Ascending aorta (tissue), 2 donors: ENCODE measurements at regions not wholly inside any gene's neighbourhood (a gene's known extent, or its start where the extent isn't known, plus 50 kb on each side); places are given as distances from the start of the nearest gene placed in this dataset.
"Not testable (repeated sequence)": the region's sequence is repeated elsewhere in the genome, so short reads cannot be mapped to it uniquely, and the experiment has no call there.

Source experiments
- DNase-seq, 2 donors: peaks; one replicate each; pipeline ENCODE4 v3.0.0-alpha.2; 2019; ENCODE audit warnings: low spot score in 2 of 2
- H3K27ac ChIP-seq, 2 donors: fragments of 200-600 bp; sonication (generic); one replicate each; pipeline ENCODE4 v1.5.1; 2016 to 2017; ENCODE audit warnings: mild to moderate bottlenecking in 1 of 2
- H3K27me3 ChIP-seq: fragments of 200-600 bp; sonication (generic); one replicate; pipeline ENCODE4 v1.5.1; 2017
- H3K36me3 ChIP-seq, 2 donors: fragments of 200-600 bp; sonication (generic); one replicate each; pipeline ENCODE4 v1.5.1; 2016
- H3K4me1 ChIP-seq, 2 donors: fragments of 200-600 bp; sonication (generic); one replicate each; pipeline ENCODE4 v1.5.1; 2016 to 2017; ENCODE audit warnings: mild to moderate bottlenecking in 1 of 2
- H3K4me3 ChIP-seq, 2 donors: fragments of 200-600 bp; sonication (generic); one replicate each; pipeline ENCODE4 v1.5.1; 2016 to 2017; ENCODE audit warnings: mild to moderate bottlenecking in 1 of 2
- H3K9me3 ChIP-seq, 2 donors: fragments of 200-600 bp; sonication (generic); one replicate each; pipeline ENCODE4 v1.5.1; 2016
- intact Hi-C: fragments of 100-400 bp; cut with DNase I; formaldehyde crosslinking; loops from one replicate; pipeline ENCODE4 v1.15.1; 2023
- TF ChIP-seq, protein P1 (sequence below), 3 experiments: fragments of 200-600 bp in 2 of 3; fragments of 450-650 bp in 1 of 3; sonication (generic) in 2 of 3; IDR thresholded peaks; one replicate each; pipeline ENCODE4 v1.5.1; 2016 to 2019; ENCODE audit warnings: antibody characterized with exemption in 3 of 3, mild to moderate bottlenecking in 1 of 3, moderate library complexity in 1 of 3

DNA sequence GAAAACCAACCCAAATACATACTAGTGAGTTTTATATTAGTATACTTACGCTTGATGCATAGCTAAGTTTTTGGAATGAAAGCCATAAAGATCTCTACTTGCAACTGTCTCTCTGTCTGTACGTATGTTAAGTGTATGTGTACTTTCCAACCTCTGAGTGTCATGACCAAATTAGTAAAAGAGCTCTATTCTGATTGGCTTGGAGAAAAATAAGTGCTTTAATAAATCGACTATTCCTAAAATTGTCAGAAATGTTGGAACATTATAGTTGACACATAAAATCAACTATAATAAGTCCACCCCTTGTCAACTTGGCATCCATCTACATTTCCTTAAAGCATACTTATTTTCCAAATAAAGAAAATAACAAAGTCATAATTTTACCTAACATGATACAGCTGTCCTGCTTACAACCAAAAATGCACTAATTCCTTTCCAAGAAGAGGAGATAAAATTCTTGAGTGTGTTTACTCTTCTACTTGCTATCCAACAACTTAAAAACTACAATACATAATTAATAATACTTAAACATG is 507.4 kb upstream of the ATP2B1 start:
- no peak for DNase-seq
- H3K27ac ChIP-seq = no peak overlapping the region
- H3K27me3 ChIP-seq = no peaks in the 10 kb centered on the region
- H3K36me3 ChIP-seq = no peaks in the 10 kb centered on the region
- no peak overlapping the region for H3K4me3 ChIP-seq
- H3K9me3 ChIP-seq = no peaks in the 10 kb centered on the region
- TF ChIP-seq, protein P1, sequence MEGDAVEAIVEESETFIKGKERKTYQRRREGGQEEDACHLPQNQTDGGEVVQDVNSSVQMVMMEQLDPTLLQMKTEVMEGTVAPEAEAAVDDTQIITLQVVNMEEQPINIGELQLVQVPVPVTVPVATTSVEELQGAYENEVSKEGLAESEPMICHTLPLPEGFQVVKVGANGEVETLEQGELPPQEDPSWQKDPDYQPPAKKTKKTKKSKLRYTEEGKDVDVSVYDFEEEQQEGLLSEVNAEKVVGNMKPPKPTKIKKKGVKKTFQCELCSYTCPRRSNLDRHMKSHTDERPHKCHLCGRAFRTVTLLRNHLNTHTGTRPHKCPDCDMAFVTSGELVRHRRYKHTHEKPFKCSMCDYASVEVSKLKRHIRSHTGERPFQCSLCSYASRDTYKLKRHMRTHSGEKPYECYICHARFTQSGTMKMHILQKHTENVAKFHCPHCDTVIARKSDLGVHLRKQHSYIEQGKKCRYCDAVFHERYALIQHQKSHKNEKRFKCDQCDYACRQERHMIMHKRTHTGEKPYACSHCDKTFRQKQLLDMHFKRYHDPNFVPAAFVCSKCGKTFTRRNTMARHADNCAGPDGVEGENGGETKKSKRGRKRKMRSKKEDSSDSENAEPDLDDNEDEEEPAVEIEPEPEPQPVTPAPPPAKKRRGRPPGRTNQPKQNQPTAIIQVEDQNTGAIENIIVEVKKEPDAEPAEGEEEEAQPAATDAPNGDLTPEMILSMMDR (IDR thresholded peaks at IDR 0.05) = no peak
- H3K4me1 ChIP-seq = no peaks in the 10 kb centered on the region
- intact Hi-C loops = no loop called here

DNA sequence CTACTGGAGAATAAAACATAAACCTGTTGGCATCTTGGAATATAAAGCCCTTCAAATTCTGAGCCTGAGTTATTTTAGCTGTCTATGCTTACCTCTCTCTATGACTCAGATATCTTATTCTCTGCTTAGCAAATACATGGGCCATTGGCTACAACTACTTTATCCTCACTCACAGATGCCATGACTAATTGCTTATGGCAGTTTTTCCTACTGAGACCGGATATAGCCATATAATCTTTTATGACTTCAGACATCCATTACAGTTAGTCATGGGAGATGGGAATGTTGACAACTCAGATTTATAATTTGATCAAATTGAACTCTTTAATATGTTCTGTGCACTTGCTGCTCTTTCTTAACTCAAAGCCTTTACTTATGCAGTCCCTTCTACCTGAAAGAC is 502.4 kb upstream of the ATP2B1 start:
- TF ChIP-seq, protein P1 (IDR thresholded peaks at IDR 0.05) = no peak
- no peak for DNase-seq
- Histone ChIP-seq H3K9me3 (no peaks in the 10 kb centered on the region), H3K27ac (no peak overlapping the region), H3K4me3 (no peak overlapping the region), H3K4me1 (no peaks in the 10 kb centered on the region), H3K36me3 (no peaks in the 10 kb centered on the region), H3K27me3 (no peaks in the 10 kb centered on the region)
- intact Hi-C loops = no loop called here

DNA sequence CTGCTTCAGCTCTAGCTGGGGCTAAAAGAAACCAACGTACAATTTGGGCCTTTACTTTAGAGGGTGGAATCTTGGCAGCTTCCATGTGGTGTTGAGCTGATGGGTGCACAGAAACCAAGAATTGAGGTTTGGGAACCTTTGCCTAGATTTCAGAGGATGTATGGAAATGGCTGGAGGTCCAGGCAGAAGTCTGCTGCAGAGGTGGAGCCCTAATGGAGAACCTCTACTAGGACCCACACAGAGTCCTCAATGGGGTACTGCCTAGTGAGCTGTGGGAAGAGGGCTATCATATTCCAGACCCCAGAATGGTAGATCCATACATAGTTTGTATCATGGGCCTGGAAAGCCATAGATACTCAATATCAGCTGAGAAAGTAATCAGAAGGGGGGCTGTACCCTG is 500.4 kb upstream of the ATP2B1 start:
- intact Hi-C loops = no loop called here
- DNase-seq = no peak
- Histone ChIP-seq H3K4me1 (no peaks in the 10 kb centered on the region), H3K27ac (no peak overlapping the region), H3K27me3 (no peaks in the 10 kb centered on the region), H3K9me3 (no peaks in the 10 kb centered on the region), H3K4me3 (no peak overlapping the region), H3K36me3 (no peaks in the 10 kb centered on the region)
- TF ChIP-seq, protein P1 (IDR thresholded peaks at IDR 0.05) = no peak

DNA sequence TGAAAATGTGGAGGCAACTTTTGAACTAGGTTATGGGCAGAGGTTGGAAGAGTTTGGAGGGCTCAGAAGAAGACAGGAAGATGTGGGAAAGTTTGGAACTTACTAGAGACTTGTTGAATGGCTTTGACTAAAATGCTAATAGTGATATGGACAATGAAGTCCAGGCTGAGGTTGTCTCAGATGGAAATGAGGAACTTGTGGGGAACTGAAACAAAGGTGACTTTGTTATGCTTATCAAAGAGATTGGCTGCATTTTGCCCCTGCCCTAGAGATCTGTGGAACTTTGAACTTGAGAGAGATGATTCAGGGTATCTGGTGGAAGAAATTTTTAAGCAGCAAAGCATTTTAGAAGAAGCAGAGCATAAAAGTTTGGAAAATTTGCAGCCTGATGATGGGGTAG is 499.7 kb upstream of the ATP2B1 start:
- H3K9me3 ChIP-seq, H3K27me3 ChIP-seq, intact Hi-C loops, H3K4me1 ChIP-seq, DNase-seq, H3K27ac ChIP-seq, H3K4me3 ChIP-seq, H3K36me3 ChIP-seq: not testable (repeated sequence)

DNA sequence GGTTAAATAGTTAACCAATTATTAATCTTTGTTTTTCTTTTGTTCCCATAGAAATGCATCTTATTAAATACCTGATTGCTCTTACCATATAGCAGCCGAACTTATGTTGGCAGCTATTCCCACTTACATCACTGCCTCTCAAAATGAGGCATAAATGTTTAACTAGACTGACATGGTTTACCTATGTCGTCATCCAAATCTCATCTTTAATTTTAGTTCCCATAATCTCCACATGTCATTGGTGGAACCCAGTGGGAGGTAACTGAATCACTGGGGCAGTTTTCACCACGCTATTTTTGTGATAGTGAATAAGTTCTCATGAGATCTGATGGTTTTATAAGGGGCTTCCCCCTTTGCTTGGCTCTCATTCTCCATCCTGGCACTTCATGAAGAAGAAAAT is 499.2 kb upstream of the ATP2B1 start:
- TF ChIP-seq, protein P1 (IDR thresholded peaks at IDR 0.05) = no peak
- no peak overlapping the region for H3K27ac ChIP-seq
- no peak for DNase-seq
- no peaks in the 10 kb centered on the region for H3K9me3 ChIP-seq
- intact Hi-C loops = no loop called here
- H3K27me3 ChIP-seq = no peaks in the 10 kb centered on the region
- no peaks in the 10 kb centered on the region for H3K4me1 ChIP-seq
- no peaks in the 10 kb centered on the region for H3K36me3 ChIP-seq
- H3K4me3 ChIP-seq = no peak overlapping the region

DNA sequence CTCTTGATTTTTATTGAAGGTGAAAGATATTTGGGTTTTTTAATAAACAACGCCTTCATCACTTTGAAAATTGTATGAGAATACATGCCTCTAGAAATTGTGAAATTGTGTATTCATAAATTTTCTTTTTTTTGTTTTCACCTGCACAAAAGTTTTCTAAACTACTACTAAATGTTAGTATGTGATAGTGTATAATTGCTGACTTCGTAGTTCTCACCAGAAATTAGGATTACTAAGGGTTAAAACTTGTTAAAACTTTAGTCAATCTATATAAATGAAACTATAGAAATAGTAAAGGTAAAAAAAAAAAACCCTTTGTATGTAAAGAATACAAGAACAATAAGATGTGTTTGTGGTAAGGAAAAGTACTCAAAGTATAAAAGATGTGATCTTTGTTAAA is 496.5 kb upstream of the ATP2B1 start:
- H3K27ac ChIP-seq = no peak overlapping the region
- no peak for DNase-seq
- no peaks in the 10 kb centered on the region for H3K27me3 ChIP-seq
- no peak overlapping the region for H3K4me3 ChIP-seq
- H3K4me1 ChIP-seq = no peaks in the 10 kb centered on the region
- H3K36me3 ChIP-seq = no peaks in the 10 kb centered on the region
- TF ChIP-seq, protein P1 (IDR thresholded peaks at IDR 0.05) = no peak
- intact Hi-C loops = no loop called here
- H3K9me3 ChIP-seq = no peaks in the 10 kb centered on the region
